Uterus (tissue), 2 donors: ENCODE measurements at regions not wholly inside any gene's neighbourhood (a gene's known extent, or its start where the extent isn't known, plus 50 kb on each side); places are given as distances from the start of the nearest gene placed in this dataset.

ENCODE experiments used
- POLR2A ChIP-seq, 2 donors: fragments of 450-650 bp; IDR thresholded peaks; one replicate each; pipeline ENCODE4 v1.6.1; 2016; ENCODE audit warnings: antibody characterized with exemption in 2 of 2, mild to moderate bottlenecking in 1 of 2, moderate library complexity in 1 of 2
- TF ChIP-seq, protein P1 (sequence below), 4 experiments: fragments of 200-600 bp in 2 of 4; fragments of 450-650 bp in 2 of 4; sonication (generic) in 2 of 4; IDR thresholded peaks; one replicate each; pipeline ENCODE4 v1.5.1; 2016 to 2019; ENCODE audit warnings: antibody characterized with exemption in 4 of 4, mild to moderate bottlenecking in 2 of 4, moderate library complexity in 1 of 4

DNA sequence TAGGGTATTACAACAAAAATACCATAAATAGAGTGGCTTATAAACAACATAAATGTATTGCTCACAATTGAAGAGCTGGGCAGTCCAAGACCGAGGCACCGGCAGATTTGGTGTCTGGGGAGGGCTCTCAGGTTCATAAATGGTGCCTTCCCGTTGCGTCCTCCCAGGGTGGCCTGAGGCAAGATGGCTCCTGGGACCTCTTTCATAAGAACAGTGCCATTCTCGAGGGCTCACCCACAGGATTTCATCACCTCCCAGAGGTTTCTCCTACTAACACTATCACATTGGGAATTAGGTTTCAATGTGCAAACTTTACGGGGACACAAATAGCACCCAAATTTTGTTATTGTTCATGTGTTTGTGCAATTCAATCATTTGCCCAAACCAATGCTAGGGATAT lies 793.5 kb upstream of the HS6ST1 start:
- no peak for TF ChIP-seq POLR2A (IDR thresholded peaks at IDR 0.05)
- TF ChIP-seq, protein P1, sequence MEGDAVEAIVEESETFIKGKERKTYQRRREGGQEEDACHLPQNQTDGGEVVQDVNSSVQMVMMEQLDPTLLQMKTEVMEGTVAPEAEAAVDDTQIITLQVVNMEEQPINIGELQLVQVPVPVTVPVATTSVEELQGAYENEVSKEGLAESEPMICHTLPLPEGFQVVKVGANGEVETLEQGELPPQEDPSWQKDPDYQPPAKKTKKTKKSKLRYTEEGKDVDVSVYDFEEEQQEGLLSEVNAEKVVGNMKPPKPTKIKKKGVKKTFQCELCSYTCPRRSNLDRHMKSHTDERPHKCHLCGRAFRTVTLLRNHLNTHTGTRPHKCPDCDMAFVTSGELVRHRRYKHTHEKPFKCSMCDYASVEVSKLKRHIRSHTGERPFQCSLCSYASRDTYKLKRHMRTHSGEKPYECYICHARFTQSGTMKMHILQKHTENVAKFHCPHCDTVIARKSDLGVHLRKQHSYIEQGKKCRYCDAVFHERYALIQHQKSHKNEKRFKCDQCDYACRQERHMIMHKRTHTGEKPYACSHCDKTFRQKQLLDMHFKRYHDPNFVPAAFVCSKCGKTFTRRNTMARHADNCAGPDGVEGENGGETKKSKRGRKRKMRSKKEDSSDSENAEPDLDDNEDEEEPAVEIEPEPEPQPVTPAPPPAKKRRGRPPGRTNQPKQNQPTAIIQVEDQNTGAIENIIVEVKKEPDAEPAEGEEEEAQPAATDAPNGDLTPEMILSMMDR (IDR thresholded peaks at IDR 0.05) = no peak
